Islet of Langerhans (tissue), 1 donor: ENCODE measurements at regions not wholly inside any gene's neighbourhood (a gene's known extent, or its start where the extent isn't known, plus 50 kb on each side); places are given as distances from the start of the nearest gene placed in this dataset.
"Not testable (repeated sequence)": the region's sequence is repeated elsewhere in the genome, so short reads cannot be mapped to it uniquely, and the experiment has no call there.

ENCODE experiments used
- FAIRE-seq: peaks from one replicate; lab custom pipeline; 2011; peaks lifted over from hg19 to GRCh38; lab: Jason Lieb, UNC

DNA sequence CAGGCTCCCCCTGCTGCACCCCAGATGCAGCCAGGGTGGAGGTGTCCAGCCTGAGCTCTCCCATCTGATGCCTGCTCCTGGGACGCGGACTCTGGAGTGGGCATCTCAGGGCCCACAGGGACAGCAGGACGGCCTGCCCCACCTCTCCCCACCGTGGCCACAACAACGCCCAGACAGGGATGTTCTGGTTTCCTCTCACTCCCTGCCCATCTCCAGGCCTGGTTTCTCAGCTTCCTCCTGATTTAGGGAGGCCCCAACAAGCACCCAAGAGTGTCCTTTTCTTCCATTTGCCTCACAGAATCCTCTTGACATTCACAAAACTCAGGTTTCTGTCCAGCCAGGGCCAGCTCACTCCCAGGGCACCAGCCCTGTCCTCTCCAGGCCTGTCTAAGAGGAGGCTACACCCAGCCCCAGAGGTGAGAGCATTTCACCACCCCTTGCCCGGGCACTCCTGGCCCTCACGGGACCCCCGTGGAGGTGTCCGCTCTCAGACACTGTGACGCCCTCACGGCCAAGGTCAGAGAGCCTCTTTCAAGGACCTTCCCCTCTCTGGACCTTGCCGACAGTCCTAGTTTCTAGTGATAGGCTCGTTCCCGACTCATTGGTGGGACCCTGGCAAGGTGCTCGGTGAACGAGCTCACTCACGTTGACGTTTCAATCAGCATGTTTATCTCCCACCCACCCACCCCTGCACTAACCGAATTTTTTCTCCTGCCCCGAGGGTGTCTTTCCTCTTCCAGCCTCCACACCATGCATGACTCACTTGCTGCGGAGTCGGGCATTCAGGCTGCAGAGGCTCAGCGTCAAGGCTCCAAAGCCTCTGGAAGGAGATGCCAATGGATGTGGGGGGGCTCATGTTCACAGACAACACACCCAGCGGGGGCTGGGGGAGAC, 62.0 kb upstream of the UNC5A start:
- FAIRE-seq = no peak

DNA sequence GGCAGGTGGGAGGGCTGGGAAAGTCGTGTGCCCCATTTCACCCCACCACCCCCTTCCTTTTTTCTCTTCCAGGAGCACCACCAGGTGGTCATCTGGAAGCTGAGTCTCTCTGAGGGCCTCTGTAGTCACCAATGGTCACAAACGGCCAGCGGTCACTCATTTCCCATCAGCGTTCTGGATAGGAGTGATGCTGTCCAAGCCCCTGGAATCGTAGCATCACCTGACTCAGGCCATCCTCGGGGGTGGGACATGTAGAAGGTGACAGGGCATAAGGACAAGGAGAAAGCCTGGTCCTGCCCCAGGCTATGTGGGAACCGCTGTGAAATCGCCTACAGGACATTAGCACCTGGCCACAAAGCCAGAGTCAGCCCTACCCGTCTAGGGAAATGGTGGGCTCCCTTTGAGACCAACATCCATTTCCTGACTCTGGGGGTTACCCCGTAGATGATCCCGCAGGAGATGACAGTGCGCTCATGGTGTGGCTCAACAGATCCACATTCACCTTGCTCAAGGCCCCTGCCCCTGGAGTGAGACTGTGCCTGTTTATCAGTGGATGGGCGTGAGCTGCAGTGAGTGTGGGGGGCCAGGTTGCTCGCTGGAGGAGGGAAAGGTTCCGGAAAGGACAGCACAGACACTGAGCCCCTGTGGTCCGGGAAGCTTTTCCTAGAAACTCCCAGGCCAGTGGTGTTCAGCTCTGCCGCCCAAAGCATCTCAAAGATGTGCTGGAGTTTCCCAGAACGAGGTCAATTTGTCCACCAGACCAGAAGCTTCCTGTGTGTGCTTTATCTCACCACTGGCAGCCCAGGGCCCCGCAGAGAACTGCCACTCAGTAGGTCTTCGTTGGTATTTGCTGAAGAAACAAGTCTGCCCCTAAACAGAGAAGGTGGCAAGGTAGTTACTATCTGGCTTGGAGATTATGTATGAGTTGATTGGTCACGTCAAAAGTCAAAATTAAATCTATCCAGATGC, 61.1 kb upstream of the UNC5A start:
- FAIRE-seq = no peak

DNA sequence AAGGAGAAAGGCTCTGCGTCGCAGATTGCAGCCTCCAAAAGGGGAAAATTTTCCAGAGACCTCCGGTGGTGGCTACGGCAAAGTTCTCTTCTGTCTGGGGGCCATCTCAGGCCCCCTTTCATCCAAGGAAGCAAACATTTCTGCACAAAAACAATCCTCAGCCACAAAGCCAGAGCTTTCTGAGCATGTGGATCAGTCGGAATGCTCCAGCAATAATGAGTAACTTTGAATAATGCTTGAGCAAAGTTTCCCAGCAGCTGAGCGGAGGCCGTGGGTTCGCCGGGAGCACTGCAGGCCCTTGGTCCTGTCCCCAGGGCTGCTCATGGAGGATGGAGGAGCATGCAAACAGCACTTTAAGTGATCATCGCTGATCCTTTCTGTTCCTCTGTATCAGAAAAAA, 60.2 kb upstream of the UNC5A start:
- no peak for FAIRE-seq

DNA sequence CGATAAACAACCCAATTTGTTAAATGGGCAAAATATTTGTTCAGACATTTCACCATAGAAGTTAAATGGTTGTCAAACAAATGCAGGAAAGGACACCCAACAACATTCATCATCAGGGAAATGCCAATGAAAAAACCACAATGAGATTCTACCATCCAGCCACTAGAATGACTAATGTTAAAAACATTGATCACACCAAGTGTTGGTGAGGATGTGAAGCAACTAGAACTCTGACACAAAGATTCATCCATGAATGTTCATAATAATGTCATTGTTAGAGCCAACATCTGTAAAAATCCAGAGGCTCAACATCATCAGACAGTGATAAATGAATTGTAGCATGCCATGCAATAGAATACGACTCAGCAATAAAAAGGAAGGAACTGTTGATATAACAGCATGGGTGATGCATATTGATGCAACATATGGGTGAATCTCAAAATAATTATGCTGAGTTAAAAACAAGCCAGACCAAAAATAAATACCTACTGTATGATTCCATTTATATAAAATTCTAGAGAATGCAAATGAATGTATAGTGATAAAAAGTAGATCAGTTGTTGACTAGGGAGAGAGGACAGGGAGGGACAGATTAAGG, 55.9 kb upstream of the UNC5A start:
- no peak for FAIRE-seq

DNA sequence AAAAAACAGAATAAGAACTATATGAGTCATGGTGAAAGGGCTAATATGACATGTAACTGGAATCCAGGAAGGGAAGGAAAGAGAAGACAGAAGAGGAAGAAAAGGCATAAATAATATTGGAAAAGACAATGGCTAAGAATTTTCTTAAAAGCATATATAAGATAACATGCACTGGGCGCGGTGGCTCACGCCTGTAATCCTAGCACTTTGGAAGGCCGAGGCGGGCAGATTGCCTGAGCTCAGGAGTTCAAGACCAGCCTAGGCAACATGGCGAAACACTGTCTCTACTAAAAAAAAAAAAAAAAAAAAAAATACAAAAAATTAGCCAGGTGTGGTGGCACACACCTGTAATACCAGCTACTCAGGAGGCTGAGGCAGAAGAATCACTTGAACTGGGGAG, 54.8 kb upstream of the UNC5A start:
- not testable (repeated sequence) for FAIRE-seq

DNA sequence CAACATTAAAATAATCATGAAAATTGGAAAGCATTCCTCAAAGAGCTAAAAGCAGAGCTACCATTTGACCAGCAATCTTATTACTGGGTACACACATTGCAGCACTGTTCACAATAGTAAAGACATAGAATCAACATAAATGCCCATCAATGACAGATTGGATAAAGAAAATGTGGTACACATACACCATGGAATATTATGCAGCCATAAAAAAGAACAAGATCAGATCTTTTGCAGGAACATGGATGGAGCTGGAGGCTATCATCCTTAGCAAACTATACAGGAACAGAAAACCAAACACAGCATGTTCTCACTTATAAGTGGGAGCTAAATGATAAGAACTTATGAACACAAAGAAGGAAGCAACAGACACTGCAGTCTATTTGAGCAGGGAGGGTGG, 52.8 kb upstream of the UNC5A start:
- FAIRE-seq = not testable (repeated sequence)
